ENCODE measurements at regions not wholly inside any gene's neighbourhood (a gene's known extent, or its start where the extent isn't known, plus 50 kb on each side); places are given as distances from the start of the nearest gene placed in this dataset.
A peak's percentile ranks its signal among the peaks of the same experiment; 100 is the strongest.

DNA sequence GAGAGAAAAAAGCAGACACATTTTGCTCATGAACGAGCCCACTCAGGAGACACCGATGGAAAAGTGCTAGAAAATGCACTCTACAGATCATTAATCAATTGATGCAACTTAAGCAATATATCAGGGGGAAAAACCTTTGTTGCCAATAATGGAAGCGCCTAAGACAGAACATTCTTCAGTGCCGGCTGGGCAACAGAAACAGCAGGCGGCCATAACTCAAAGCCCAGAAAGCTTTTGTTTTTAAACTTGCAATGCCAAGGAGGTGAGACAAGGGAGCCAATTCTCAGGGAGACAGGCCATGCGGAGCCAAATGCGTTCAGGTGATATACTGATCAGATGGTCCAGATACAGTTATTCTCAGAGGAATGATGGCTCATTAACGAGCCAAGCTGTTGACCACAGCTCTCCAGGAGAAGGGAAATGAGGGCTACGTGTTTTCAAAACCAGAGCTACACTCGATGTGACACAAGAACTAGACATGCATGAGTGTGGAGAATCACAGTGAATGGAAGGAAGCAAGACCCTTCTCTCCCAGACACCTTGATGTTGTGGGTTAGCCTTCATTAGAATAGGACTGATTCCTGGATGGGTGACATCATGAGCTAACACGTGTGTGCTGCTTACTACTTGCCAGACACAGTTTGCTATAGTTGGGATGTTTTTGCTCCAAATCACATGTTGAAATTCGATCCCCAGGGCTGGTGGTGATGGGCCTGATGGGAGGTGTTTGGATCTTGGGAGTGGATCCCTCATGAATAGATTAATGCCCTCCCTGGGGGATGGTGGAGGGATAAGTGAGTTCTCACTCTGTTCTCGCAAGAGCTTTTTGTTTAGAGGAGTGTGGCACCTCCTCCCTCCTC, 79.1 kb upstream of the KCNMA1 start:
- BruUV-seq (replicated peaks): no TSS peak
- Histone ChIP-seq H3K4me1 (ENCODE audit: insufficient read depth, low read length, poor library complexity, severe bottlenecking) (peaks cover 19% of the 10 kb centered on the region), H3K27me3 (replicated peaks; ENCODE audit: insufficient read depth, low read depth, low read length, poor library complexity) (no peaks in the 10 kb centered on the region), H3K36me3 (ENCODE audit: insufficient read depth, low read length, poor library complexity, severe bottlenecking) (no peaks in the 10 kb centered on the region), H3K27ac (ENCODE audit: low read depth, low read length, poor library complexity, severe bottlenecking) (no peak overlapping the region), H3K9me3 (ENCODE audit: low read depth, low read length, poor library complexity, severe bottlenecking) (no peaks in the 10 kb centered on the region), H3K4me3 (ENCODE audit: low read depth, low read length, poor library complexity, severe bottlenecking) (no peak overlapping the region)
- CTCF ChIA-PET: interaction anchor here (1.0 kb wide), 1 partner anchor 130 kb away, joined by 3 read pairs; no protein-coding TSS in a partner anchor
- intact Hi-C loops (cut with micrococcal nuclease; ENCODE audit: unreplicated experiment): no loop called here
- no peak for TF ChIP-seq EZH2 (IDR thresholded peaks at IDR 0.05; ENCODE audit: borderline replicate concordance, low read depth, low read length, poor library complexity, severe bottlenecking)
- peak; percentile 70 for DNase-seq (ENCODE audit: low spot score)
- POLR2A ChIA-PET (ENCODE audit: low non-redundant PET): no interaction called here

- ChIA-PET CTCF (interaction anchor here (1.0 kb wide), 1 partner anchor 131 kb away, joined by 3 read pairs; no protein-coding TSS in a partner anchor), POLR2A (ENCODE audit: low non-redundant PET) (no interaction called here)
- Histone ChIP-seq H3K27me3 (replicated peaks; ENCODE audit: insufficient read depth, low read depth, low read length, poor library complexity) (no peaks in the 10 kb centered on the region), H3K4me3 (ENCODE audit: low read depth, low read length, poor library complexity, severe bottlenecking) (no peak overlapping the region), H3K9me3 (ENCODE audit: low read depth, low read length, poor library complexity, severe bottlenecking) (no peaks in the 10 kb centered on the region), H3K4me1 (ENCODE audit: insufficient read depth, low read length, poor library complexity, severe bottlenecking) (peaks cover 19% of the 10 kb centered on the region), H3K27ac (ENCODE audit: low read depth, low read length, poor library complexity, severe bottlenecking) (no peak overlapping the region), H3K36me3 (ENCODE audit: insufficient read depth, low read length, poor library complexity, severe bottlenecking) (no peaks in the 10 kb centered on the region)
- no TSS peak for BruUV-seq (replicated peaks)
- intact Hi-C loops (cut with micrococcal nuclease; ENCODE audit: unreplicated experiment): loop anchor here (2.0 kb wide), 1 partner anchor 41 kb away; no protein-coding TSS in a partner anchor
- no peak for TF ChIP-seq CTCF (conservative IDR thresholded peaks at IDR 0.05; ENCODE audit: low read depth, low read length)
- TF ChIP-seq EZH2 (IDR thresholded peaks at IDR 0.05; ENCODE audit: borderline replicate concordance, low read depth, low read length, poor library complexity, severe bottlenecking): no peak
- no peak for DNase-seq (ENCODE audit: low spot score)
These were observed 77.9 kb upstream of the KCNMA1 start for GRCh38 chr10:77715536-77715935.

DNA sequence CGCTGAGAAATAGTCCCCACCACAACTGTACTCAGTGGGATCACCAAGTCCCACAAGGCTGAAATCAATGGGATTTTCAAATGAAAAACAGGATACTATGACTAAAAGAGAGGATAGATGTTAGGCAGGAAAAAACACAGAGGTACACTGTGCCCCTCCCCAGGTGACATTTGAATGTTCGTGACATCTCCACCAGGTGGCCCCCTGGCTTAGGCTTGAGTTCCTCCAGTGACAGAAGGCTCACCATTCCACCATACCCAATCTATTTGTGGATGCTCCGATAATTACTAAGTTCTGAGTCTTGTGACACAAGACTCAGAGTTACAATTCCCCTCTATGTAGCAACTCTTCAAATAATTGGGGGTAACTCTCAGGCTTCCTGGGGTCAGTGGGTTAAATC, 77.5 kb upstream of the KCNMA1 start:
- Histone ChIP-seq H3K9me3 (ENCODE audit: low read depth, low read length, poor library complexity, severe bottlenecking) (no peaks in the 10 kb centered on the region), H3K27me3 (replicated peaks; ENCODE audit: insufficient read depth, low read depth, low read length, poor library complexity) (no peaks in the 10 kb centered on the region), H3K36me3 (ENCODE audit: insufficient read depth, low read length, poor library complexity, severe bottlenecking) (no peaks in the 10 kb centered on the region), H3K27ac (ENCODE audit: low read depth, low read length, poor library complexity, severe bottlenecking) (no peak overlapping the region), H3K4me1 (ENCODE audit: insufficient read depth, low read length, poor library complexity, severe bottlenecking) (peaks cover 19% of the 10 kb centered on the region), H3K4me3 (ENCODE audit: low read depth, low read length, poor library complexity, severe bottlenecking) (no peak overlapping the region)
- intact Hi-C loops (cut with micrococcal nuclease; ENCODE audit: unreplicated experiment): loop anchor here (2.0 kb wide), 1 partner anchor 42 kb away; no protein-coding TSS in a partner anchor
- ChIA-PET CTCF (interaction anchor here (1.5 kb wide), 1 partner anchor 42 kb away, joined by 4 read pairs; no protein-coding TSS in a partner anchor), POLR2A (ENCODE audit: low non-redundant PET) (no interaction called here)
- 0 out of 2 replicates have a peak, but pooled peaks have one; percentile 25 for TF ChIP-seq CTCF (conservative IDR thresholded peaks at IDR 0.05; ENCODE audit: low read depth, low read length)
- no peak for TF ChIP-seq EZH2 (IDR thresholded peaks at IDR 0.05; ENCODE audit: borderline replicate concordance, low read depth, low read length, poor library complexity, severe bottlenecking)
- no TSS peak for BruUV-seq (replicated peaks)
- DNase-seq (ENCODE audit: low spot score): no peak
